NCI-H526 treated with DMSO at 0.1 percent for 48 hours (cell line): ENCODE measurements at regions not wholly inside any gene's neighbourhood (a gene's known extent, or its start where the extent isn't known, plus 50 kb on each side); places are given as distances from the start of the nearest gene placed in this dataset.
"Not testable (repeated sequence)": the region's sequence is repeated elsewhere in the genome, so short reads cannot be mapped to it uniquely, and the experiment has no call there.

Experiments
- DNase-seq: peaks from one replicate; lab custom pipeline; 2025; lab: John Stamatoyannopoulos, UW

GRCh38 chr1:164433141-164433817 is 125.7 kb upstream of the PBX1 start:
- DNase-seq: no peak

GRCh38 chr1:164433818-164434170 is 125.2 kb upstream of the PBX1 start:
- DNase-seq: no peak

GRCh38 chr1:164440232-164440631 is 118.8 kb upstream of the PBX1 start:
- DNase-seq: no peak

- DNase-seq: no peak
Observed at GRCh38 chr1:164443166-164443565, 115.8 kb upstream of the PBX1 start.

GRCh38 chr1:164443836-164444235 is 115.1 kb upstream of the PBX1 start:
- DNase-seq: no peak

GRCh38 chr1:164446020-164446419 is 113.0 kb upstream of the PBX1 start:
- no peak for DNase-seq

- no peak for DNase-seq
Observed at GRCh38 chr1:164452549-164452948, 106.4 kb upstream of the PBX1 start.

GRCh38 chr1:164456272-164456671 is 102.7 kb upstream of the PBX1 start:
- DNase-seq: no peak

- DNase-seq: not testable (repeated sequence)
Observed at GRCh38 chr1:164459176-164459575, 99.8 kb upstream of the PBX1 start.

- no peak for DNase-seq
Observed at GRCh38 chr1:164466001-164466421, 93.0 kb upstream of the PBX1 start.

- DNase-seq: no peak
Observed at GRCh38 chr1:164466429-164466828, 92.6 kb upstream of the PBX1 start.

GRCh38 chr1:164470996-164471395 is 88.0 kb upstream of the PBX1 start:
- DNase-seq: no peak

GRCh38 chr1:164472841-164473240 is 86.1 kb upstream of the PBX1 start:
- DNase-seq: no peak

- no peak for DNase-seq
Observed at GRCh38 chr1:164473544-164473943, 85.4 kb upstream of the PBX1 start.

- no peak for DNase-seq
Observed at GRCh38 chr1:164475834-164476233, 83.2 kb upstream of the PBX1 start.

GRCh38 chr1:164477343-164477742 is 81.6 kb upstream of the PBX1 start:
- no peak for DNase-seq

- DNase-seq: no peak
Observed at GRCh38 chr1:164479242-164479641, 79.7 kb upstream of the PBX1 start.

GRCh38 chr1:164480285-164480907 is 78.6 kb upstream of the PBX1 start:
- DNase-seq: no peak

GRCh38 chr1:164495905-164496304 is 63.1 kb upstream of the PBX1 start:
- no peak for DNase-seq

- DNase-seq: no peak
Observed at GRCh38 chr1:164498792-164499191, 60.2 kb upstream of the PBX1 start.

- DNase-seq: no peak
Observed at GRCh38 chr1:164504749-164505148, 54.2 kb upstream of the PBX1 start.
